ENCODE measurements at regions not wholly inside any gene's neighbourhood (a gene's known extent, or its start where the extent isn't known, plus 50 kb on each side); places are given as distances from the start of the nearest gene placed in this dataset.

- no peak for TF ChIP-seq CTCF (IDR thresholded peaks at IDR 0.05 in 4 of 5, conservative IDR thresholded peaks at IDR 0.05 in 1 of 5)
- no peak for TF ChIP-seq POLR2A (IDR thresholded peaks at IDR 0.05)
- ATAC-seq (peak; percentile 66 to 81), DNase-seq (peak; percentile 47 to 64)
- H3K27ac ChIP-seq, result peak overlapping the region; percentile 67 to 74 (median 70)
- peaks cover 49 to 58% of the 10 kb centered on the region in 2 donors for H3K4me1 ChIP-seq
- H3K36me3 ChIP-seq, result no peaks in the 10 kb centered on the region
- intact Hi-C loops (cut with DNase I; ENCODE audit: low total_unique reads) (loop anchor here (2.0 kb wide), 1 partner anchor 21 kb away; no protein-coding TSS in a partner anchor), in situ Hi-C loops (cut with MboI; ENCODE audit: low sequenced_read_pairs in 4 of 4) (no loop called here)
- H3K9me3 ChIP-seq, result no peaks in the 10 kb centered on the region
- peaks cover 12 to 19% (median 18%) of the 10 kb centered on the region in 3 donors for H3K27me3 ChIP-seq
- H3K4me3 ChIP-seq, result no peak overlapping the region
Observed at GRCh38 chr1:201737352-201738060, 91.5 kb upstream of the IPO9 start.

GRCh38 chr1:201739080-201739479, 89.9 kb upstream of the IPO9 start:
- no peak for ATAC-seq
- no peaks in the 10 kb centered on the region for H3K36me3 ChIP-seq
- peak overlapping the region; percentile 67 to 74 (median 70) for H3K27ac ChIP-seq
- no peak for TF ChIP-seq CTCF (IDR thresholded peaks at IDR 0.05 in 4 of 5, conservative IDR thresholded peaks at IDR 0.05 in 1 of 5)
- no peak for TF ChIP-seq POLR2A (IDR thresholded peaks at IDR 0.05)
- H3K4me1 ChIP-seq, result peaks cover 46 to 58% of the 10 kb centered on the region in 2 donors
- DNase-seq, result no peak
- peak overlapping the region; percentile 57 to 87 (median 62) for H3K4me3 ChIP-seq
- intact Hi-C loops (cut with DNase I; ENCODE audit: low total_unique reads) (loop anchor here (2.0 kb wide), 1 partner anchor 22 kb away; no protein-coding TSS in a partner anchor), in situ Hi-C loops (cut with MboI; ENCODE audit: low sequenced_read_pairs in 4 of 4) (no loop called here)
- H3K9me3 ChIP-seq, result no peaks in the 10 kb centered on the region
- peaks cover 12 to 19% (median 18%) of the 10 kb centered on the region in 3 donors for H3K27me3 ChIP-seq

- ATAC-seq (peak; percentile 55 to 64), DNase-seq (peak in 1 of 2 donors; percentile 32)
- H3K36me3 ChIP-seq, result no peaks in the 10 kb centered on the region
- H3K4me3 ChIP-seq, result peak overlapping the region; percentile 57 to 87 (median 62)
- peaks cover 12 to 19% (median 18%) of the 10 kb centered on the region in 3 donors for H3K27me3 ChIP-seq
- TF ChIP-seq CTCF (IDR thresholded peaks at IDR 0.05 in 4 of 5, conservative IDR thresholded peaks at IDR 0.05 in 1 of 5), result no peak
- no peak for TF ChIP-seq POLR2A (IDR thresholded peaks at IDR 0.05)
- H3K27ac ChIP-seq, result peak overlapping the region; percentile 67 to 74 (median 70)
- peaks cover 46 to 56% of the 10 kb centered on the region in 2 donors for H3K4me1 ChIP-seq
- H3K9me3 ChIP-seq, result no peaks in the 10 kb centered on the region
- intact Hi-C loops (cut with DNase I; ENCODE audit: low total_unique reads), result loop anchor here (2.0 to 5.0 kb wide), 2 partner anchors 23 to 48 kb away; no protein-coding TSS in a partner anchor
- in situ Hi-C loops (cut with MboI; ENCODE audit: low sequenced_read_pairs in 4 of 4), result no loop called here
Observed at GRCh38 chr1:201739492-201740085, 89.4 kb upstream of the IPO9 start.

- H3K27ac ChIP-seq, result peak overlapping the region; percentile 67 to 74 (median 70)
- TF ChIP-seq CTCF (IDR thresholded peaks at IDR 0.05 in 4 of 5, conservative IDR thresholded peaks at IDR 0.05 in 1 of 5), result no peak
- H3K9me3 ChIP-seq, result no peaks in the 10 kb centered on the region
- no peaks in the 10 kb centered on the region for H3K36me3 ChIP-seq
- ATAC-seq, result no peak
- intact Hi-C loops (cut with DNase I; ENCODE audit: low total_unique reads) (loop anchor here (5.0 kb wide), 1 partner anchor 47 kb away; no protein-coding TSS in a partner anchor), in situ Hi-C loops (cut with MboI; ENCODE audit: low sequenced_read_pairs in 4 of 4) (no loop called here)
- H3K4me1 ChIP-seq, result peaks cover 41 to 53% of the 10 kb centered on the region in 2 donors
- peaks cover 12 to 19% (median 18%) of the 10 kb centered on the region in 3 donors for H3K27me3 ChIP-seq
- no peak for DNase-seq
- H3K4me3 ChIP-seq, result peak overlapping the region; percentile 57 to 87 (median 62)
Observed at GRCh38 chr1:201740086-201740541, 88.8 kb upstream of the IPO9 start.
